ENCODE measurements at regions not wholly inside any gene's neighbourhood (a gene's known extent, or its start where the extent isn't known, plus 50 kb on each side); places are given as distances from the start of the nearest gene placed in this dataset.
A peak's percentile ranks its signal among the peaks of the same experiment; 100 is the strongest.

DNA sequence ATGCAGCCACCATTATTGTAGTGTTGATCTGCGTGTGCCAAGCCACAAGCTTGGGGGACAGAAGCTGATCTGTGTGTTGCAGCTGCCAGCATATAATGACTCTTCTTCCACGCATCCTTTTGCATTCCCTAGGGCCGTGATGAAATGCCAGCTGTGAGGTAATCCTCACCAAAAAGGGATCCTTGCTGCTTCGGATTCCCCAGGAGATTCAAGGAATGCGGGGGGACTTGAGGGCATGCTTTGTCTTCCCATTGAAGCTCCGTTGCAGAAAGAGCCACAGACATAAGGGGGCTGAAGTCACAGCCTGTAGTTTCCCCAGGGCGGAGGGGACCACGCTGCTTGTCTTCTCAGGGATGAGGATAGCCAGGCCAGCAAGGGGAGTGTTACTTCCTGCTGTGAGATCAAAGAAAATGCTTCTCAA lies 281.6 kb upstream of the FMN2 start:
- TF ChIP-seq, protein P1, sequence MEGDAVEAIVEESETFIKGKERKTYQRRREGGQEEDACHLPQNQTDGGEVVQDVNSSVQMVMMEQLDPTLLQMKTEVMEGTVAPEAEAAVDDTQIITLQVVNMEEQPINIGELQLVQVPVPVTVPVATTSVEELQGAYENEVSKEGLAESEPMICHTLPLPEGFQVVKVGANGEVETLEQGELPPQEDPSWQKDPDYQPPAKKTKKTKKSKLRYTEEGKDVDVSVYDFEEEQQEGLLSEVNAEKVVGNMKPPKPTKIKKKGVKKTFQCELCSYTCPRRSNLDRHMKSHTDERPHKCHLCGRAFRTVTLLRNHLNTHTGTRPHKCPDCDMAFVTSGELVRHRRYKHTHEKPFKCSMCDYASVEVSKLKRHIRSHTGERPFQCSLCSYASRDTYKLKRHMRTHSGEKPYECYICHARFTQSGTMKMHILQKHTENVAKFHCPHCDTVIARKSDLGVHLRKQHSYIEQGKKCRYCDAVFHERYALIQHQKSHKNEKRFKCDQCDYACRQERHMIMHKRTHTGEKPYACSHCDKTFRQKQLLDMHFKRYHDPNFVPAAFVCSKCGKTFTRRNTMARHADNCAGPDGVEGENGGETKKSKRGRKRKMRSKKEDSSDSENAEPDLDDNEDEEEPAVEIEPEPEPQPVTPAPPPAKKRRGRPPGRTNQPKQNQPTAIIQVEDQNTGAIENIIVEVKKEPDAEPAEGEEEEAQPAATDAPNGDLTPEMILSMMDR (IDR thresholded peaks at IDR 0.05; ENCODE audit: unreplicated experiment): no peak
- H3K27me3 Mint-ChIP-seq (ENCODE audit: unreplicated experiment): no peaks in the 10 kb centered on the region
- intact Hi-C loops (cut with micrococcal nuclease; ENCODE audit: unreplicated experiment): loop anchor here (5.0 to 10.0 kb wide), 4 partner anchors 87 to 845 kb away; no protein-coding TSS in a partner anchor
- CTCF ChIA-PET: no interaction called here
- no TSS peak for BruUV-seq (replicated peaks)
- H3K27ac Mint-ChIP-seq (ENCODE audit: unreplicated experiment): no peak overlapping the region
- peaks cover 2% of the 10 kb centered on the region for H3K9me3 Mint-ChIP-seq (ENCODE audit: low read depth, unreplicated experiment)
- peaks cover 22% of the 10 kb centered on the region for H3K4me1 Mint-ChIP-seq (ENCODE audit: low read depth, unreplicated experiment)
- DNase-seq: no peak
- no peak overlapping the region for H3K4me3 Mint-ChIP-seq (ENCODE audit: low read depth, unreplicated experiment)
- H3K36me3 Mint-ChIP-seq (ENCODE audit: insufficient read depth, unreplicated experiment): peaks cover 6% of the 10 kb centered on the region

DNA sequence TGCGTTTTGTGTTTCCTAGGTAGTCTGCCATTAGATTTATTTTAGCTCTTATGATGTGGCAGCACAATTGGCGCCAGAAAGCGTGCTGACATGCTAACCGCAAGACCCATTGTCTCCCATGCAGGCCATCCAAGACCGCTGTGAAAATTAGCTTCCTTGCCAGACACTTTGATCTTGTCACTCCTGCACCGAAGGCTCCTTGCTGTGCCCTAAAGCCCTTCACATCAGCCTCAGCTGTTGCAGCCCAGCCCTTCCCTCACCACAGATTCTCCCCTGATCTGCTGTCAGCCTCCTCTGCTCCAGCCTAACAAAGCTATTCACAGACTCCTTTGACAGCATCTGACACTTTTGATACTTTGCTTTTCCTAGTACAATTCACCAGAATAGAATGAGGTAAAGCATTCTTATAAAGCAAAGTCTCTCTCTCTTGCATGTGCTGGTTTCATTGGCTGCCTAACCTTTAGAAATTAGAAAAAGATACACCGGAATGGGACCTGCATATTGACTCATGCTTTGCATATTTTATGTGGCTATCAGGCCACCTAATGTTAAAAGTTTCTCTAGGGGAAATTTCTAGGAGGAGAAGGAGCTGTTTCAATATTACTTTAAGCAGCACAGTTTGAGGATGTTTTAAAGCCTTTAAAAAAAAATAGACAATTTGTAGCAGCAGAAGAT lies 280.3 kb upstream of the FMN2 start:
- Mint-ChIP-seq H3K27me3 (ENCODE audit: unreplicated experiment) (no peaks in the 10 kb centered on the region), H3K4me1 (ENCODE audit: low read depth, unreplicated experiment) (peaks cover 35% of the 10 kb centered on the region), H3K27ac (ENCODE audit: unreplicated experiment) (no peak overlapping the region), H3K4me3 (ENCODE audit: low read depth, unreplicated experiment) (no peak overlapping the region), H3K36me3 (ENCODE audit: insufficient read depth, unreplicated experiment) (peaks cover 9% of the 10 kb centered on the region), H3K9me3 (ENCODE audit: low read depth, unreplicated experiment) (peaks cover 2% of the 10 kb centered on the region)
- CTCF ChIA-PET: interaction anchor here (0.6 kb wide), 1 partner anchor 260 kb away, joined by 3 read pairs; no protein-coding TSS in a partner anchor
- no TSS peak for BruUV-seq (replicated peaks)
- intact Hi-C loops (cut with micrococcal nuclease; ENCODE audit: unreplicated experiment): loop anchor here (5.0 to 10.0 kb wide), 4 partner anchors 86 to 847 kb away; no protein-coding TSS in a partner anchor
- TF ChIP-seq, protein P1 (IDR thresholded peaks at IDR 0.05; ENCODE audit: unreplicated experiment): no peak
- no peak for DNase-seq

DNA sequence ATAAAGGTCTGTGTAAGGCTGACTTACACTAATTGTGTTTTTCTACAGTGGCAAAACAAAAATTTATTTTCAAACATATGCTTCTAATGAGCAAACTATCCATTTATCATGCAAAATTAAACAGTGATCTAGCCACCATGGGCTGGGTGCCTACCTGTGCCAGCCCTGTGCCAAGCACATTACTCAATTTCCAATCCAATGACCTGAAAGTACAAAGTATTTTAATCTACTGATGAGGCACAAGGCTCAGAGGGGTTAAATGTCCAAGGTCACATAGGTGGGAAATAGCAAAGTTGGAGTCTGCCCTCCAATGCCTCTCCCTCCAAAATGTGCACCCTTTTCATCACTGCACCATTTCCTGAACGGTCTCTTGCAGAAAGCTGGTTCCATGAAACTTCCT lies 279.1 kb upstream of the FMN2 start:
- Mint-ChIP-seq H3K4me3 (ENCODE audit: low read depth, unreplicated experiment) (no peak overlapping the region), H3K36me3 (ENCODE audit: insufficient read depth, unreplicated experiment) (peaks cover 11% of the 10 kb centered on the region), H3K4me1 (ENCODE audit: low read depth, unreplicated experiment) (peaks cover 46% of the 10 kb centered on the region), H3K27me3 (ENCODE audit: unreplicated experiment) (no peaks in the 10 kb centered on the region), H3K27ac (ENCODE audit: unreplicated experiment) (no peak overlapping the region), H3K9me3 (ENCODE audit: low read depth, unreplicated experiment) (peaks cover 2% of the 10 kb centered on the region)
- CTCF ChIA-PET: no interaction called here
- intact Hi-C loops (cut with micrococcal nuclease; ENCODE audit: unreplicated experiment): loop anchor here (5.0 to 10.0 kb wide), 4 partner anchors 85 to 848 kb away; no protein-coding TSS in a partner anchor
- BruUV-seq (replicated peaks): no TSS peak
- TF ChIP-seq, protein P1 (IDR thresholded peaks at IDR 0.05; ENCODE audit: unreplicated experiment): no peak
- no peak for DNase-seq

DNA sequence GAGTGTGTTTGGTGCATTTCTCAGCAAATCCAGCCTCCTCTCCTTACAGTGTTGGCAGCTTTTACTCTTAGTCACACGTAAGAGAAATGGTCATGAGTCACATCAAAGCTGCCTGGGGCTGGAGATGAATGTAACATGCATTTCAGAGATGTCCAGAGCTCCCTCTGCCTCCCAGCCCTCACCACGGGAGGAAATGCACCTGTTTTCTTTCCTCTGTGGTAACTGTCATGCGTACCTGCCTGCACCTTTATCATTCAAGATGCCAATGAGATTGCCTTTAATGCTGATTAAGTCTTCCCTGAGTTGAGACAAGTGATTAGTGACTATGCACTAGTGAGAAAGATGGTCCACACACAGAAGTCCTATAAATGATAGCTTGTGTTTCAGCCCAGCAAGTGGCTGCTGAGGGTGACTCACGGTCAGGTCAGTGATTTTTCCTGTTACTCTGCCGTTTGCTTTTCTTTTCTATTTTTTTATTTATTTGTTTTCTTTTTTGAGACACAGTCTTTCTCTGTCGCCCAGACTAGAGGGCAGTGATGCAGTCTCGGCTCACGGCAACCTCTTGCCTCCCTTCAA lies 277.3 kb upstream of the FMN2 start:
- no TSS peak for BruUV-seq (replicated peaks)
- CTCF ChIA-PET: interaction anchor here (0.6 to 1.4 kb wide), 6 partner anchors 9 to 83 kb away, joined by 3 to 10 read pairs (median 3); no protein-coding TSS in a partner anchor
- peak overlapping the region; percentile 69 for H3K27ac Mint-ChIP-seq (ENCODE audit: unreplicated experiment)
- peaks cover 11% of the 10 kb centered on the region for H3K36me3 Mint-ChIP-seq (ENCODE audit: insufficient read depth, unreplicated experiment)
- TF ChIP-seq, protein P1 (IDR thresholded peaks at IDR 0.05; ENCODE audit: unreplicated experiment): no peak
- H3K4me3 Mint-ChIP-seq (ENCODE audit: low read depth, unreplicated experiment): peak overlapping the region; percentile 54
- intact Hi-C loops (cut with micrococcal nuclease; ENCODE audit: unreplicated experiment): loop anchor here (5.0 to 10.0 kb wide), 4 partner anchors 83 to 850 kb away; no protein-coding TSS in a partner anchor
- DNase-seq: peak; percentile 69
- peaks cover under 1% of the 10 kb centered on the region for H3K9me3 Mint-ChIP-seq (ENCODE audit: low read depth, unreplicated experiment)
- no peaks in the 10 kb centered on the region for H3K27me3 Mint-ChIP-seq (ENCODE audit: unreplicated experiment)
- H3K4me1 Mint-ChIP-seq (ENCODE audit: low read depth, unreplicated experiment): peaks cover 51% of the 10 kb centered on the region
